ENCODE measurements at regions not wholly inside any gene's neighbourhood (a gene's known extent, or its start where the extent isn't known, plus 50 kb on each side); places are given as distances from the start of the nearest gene placed in this dataset.

GRCh38 chr2:16007167-16007934 is 67.0 kb downstream of the MYCN start:
- intact Hi-C loops (cut with DNase I) = no loop called here
- no peak for ATAC-seq
- DNase-seq = no peak

- intact Hi-C loops (cut with DNase I) = no loop called here
- ATAC-seq (no peak), DNase-seq (no peak)
These were observed 66.3 kb downstream of the MYCN start for GRCh38 chr2:16006537-16007166.

- intact Hi-C loops (cut with DNase I) = no loop called here
- DNase-seq = no peak
- peak in 1 of 2 donors; percentile 79 for ATAC-seq
These were observed 65.6 kb downstream of the MYCN start for GRCh38 chr2:16005816-16006536.

- intact Hi-C loops (cut with DNase I) = no loop called here
- DNase-seq = no peak
- ATAC-seq = no peak
These were observed 65.0 kb downstream of the MYCN start for GRCh38 chr2:16005389-16005788.

GRCh38 chr2:16003809-16004208 is 63.5 kb downstream of the MYCN start:
- DNase-seq = no peak
- intact Hi-C loops (cut with DNase I) = no loop called here
- no peak for ATAC-seq

GRCh38 chr2:16003152-16003551 is 62.8 kb downstream of the MYCN start:
- no peak for DNase-seq
- intact Hi-C loops (cut with DNase I) = no loop called here
- no peak for ATAC-seq

- ATAC-seq (no peak), DNase-seq (no peak)
- intact Hi-C loops (cut with DNase I) = no loop called here
These were observed 62.2 kb downstream of the MYCN start for GRCh38 chr2:16002575-16002974.

- intact Hi-C loops (cut with DNase I) = no loop called here
- DNase-seq (no peak), ATAC-seq (no peak)
These were observed 61.8 kb downstream of the MYCN start for GRCh38 chr2:16002144-16002543.

GRCh38 chr2:16000642-16001041 is 60.3 kb downstream of the MYCN start:
- ATAC-seq (no peak), DNase-seq (no peak)
- intact Hi-C loops (cut with DNase I) = no loop called here

GRCh38 chr2:15999596-16000469 is 59.5 kb downstream of the MYCN start:
- no peak for DNase-seq
- intact Hi-C loops (cut with DNase I) = no loop called here
- ATAC-seq = no peak

GRCh38 chr2:15997728-15998280 is 57.5 kb downstream of the MYCN start:
- DNase-seq = no peak
- ATAC-seq = no peak
- intact Hi-C loops (cut with DNase I) = no loop called here

- DNase-seq (no peak), ATAC-seq (no peak)
- intact Hi-C loops (cut with DNase I) = no loop called here
These were observed 56.4 kb downstream of the MYCN start for GRCh38 chr2:15996536-15997423.

Measured in left cardiac atrium (tissue), 4 donors.